NCI-H128 (cell line): ENCODE measurements at regions not wholly inside any gene's neighbourhood (a gene's known extent, or its start where the extent isn't known, plus 50 kb on each side); places are given as distances from the start of the nearest gene placed in this dataset.

Experiments used
- DNase-seq: peaks from one replicate; lab custom pipeline; 2025; ENCODE audit not compliant: unreplicated experiment; lab: John Stamatoyannopoulos, UW

GRCh38 chr1:81583878-81584277 is 216.9 kb upstream of the ADGRL2 start:
- DNase-seq: no peak

- no peak for DNase-seq
Observed at GRCh38 chr1:81582467-81582986, 218.2 kb upstream of the ADGRL2 start.

- no peak for DNase-seq
Observed at GRCh38 chr1:81578867-81579266, 221.9 kb upstream of the ADGRL2 start.

GRCh38 chr1:81577004-81577697 is 223.6 kb upstream of the ADGRL2 start:
- no peak for DNase-seq

- no peak for DNase-seq
Observed at GRCh38 chr1:81574408-81574807, 226.3 kb upstream of the ADGRL2 start.

GRCh38 chr1:81573458-81573857 is 227.3 kb upstream of the ADGRL2 start:
- DNase-seq: no peak

- no peak for DNase-seq
Observed at GRCh38 chr1:81571946-81572345, 228.8 kb upstream of the ADGRL2 start.

- DNase-seq: no peak
Observed at GRCh38 chr1:81569761-81570160, 231.0 kb upstream of the ADGRL2 start.

- DNase-seq: no peak
Observed at GRCh38 chr1:81563632-81564031, 237.1 kb upstream of the ADGRL2 start.

- DNase-seq: no peak
Observed at GRCh38 chr1:81562934-81563333, 237.8 kb upstream of the ADGRL2 start.

GRCh38 chr1:81560629-81561028 is 240.1 kb upstream of the ADGRL2 start:
- no peak for DNase-seq

- DNase-seq: no peak
Observed at GRCh38 chr1:81559662-81560350, 240.9 kb upstream of the ADGRL2 start.

GRCh38 chr1:81558291-81559076 is 242.2 kb upstream of the ADGRL2 start:
- no peak for DNase-seq

GRCh38 chr1:81556968-81557367 is 243.8 kb upstream of the ADGRL2 start:
- no peak for DNase-seq

GRCh38 chr1:81554534-81554933 is 246.2 kb upstream of the ADGRL2 start:
- DNase-seq: no peak

- DNase-seq: no peak
Observed at GRCh38 chr1:81554108-81554507, 246.6 kb upstream of the ADGRL2 start.

GRCh38 chr1:81553503-81553902 is 247.2 kb upstream of the ADGRL2 start:
- DNase-seq: no peak

- DNase-seq: no peak
Observed at GRCh38 chr1:81551946-81552345, 248.8 kb upstream of the ADGRL2 start.

- no peak for DNase-seq
Observed at GRCh38 chr1:81550753-81551152, 250.0 kb upstream of the ADGRL2 start.

GRCh38 chr1:81549588-81550127 is 251.1 kb upstream of the ADGRL2 start:
- no peak for DNase-seq

GRCh38 chr1:81548918-81549587 is 251.7 kb upstream of the ADGRL2 start:
- DNase-seq: no peak
